B cell (primary cell): ENCODE measurements at regions not wholly inside any gene's neighbourhood (a gene's known extent, or its start where the extent isn't known, plus 50 kb on each side); places are given as distances from the start of the nearest gene placed in this dataset.
"Not testable (repeated sequence)": the region's sequence is repeated elsewhere in the genome, so short reads cannot be mapped to it uniquely, and the experiment has no call there.

ENCODE experiments used
- ATAC-seq: fragments of 200-7000 bp; cut with Tn5 transposase; one replicate; pipeline ENCODE4 v1.10.0; 2021; ENCODE audit warnings: low read depth, mild to moderate bottlenecking, moderate number of reproducible peaks, moderate library complexity
- CTCF ChIA-PET: fragments of 350-600 bp; sonication (Branson Sonifier 250); formaldehyde crosslinking; loops from one replicate; lab custom pipeline; 2021; ENCODE audit warnings: antibody characterized with exemption, inconsistent platforms; lab: Charles Lee
- POLR2A ChIA-PET: fragments of 350-600 bp; sonication (Branson Sonifier 250); formaldehyde crosslinking; loops from one replicate; lab custom pipeline; 2021; ENCODE audit warnings: antibody characterized with exemption; lab: Charles Lee
- DNase-seq: peaks from one replicate; pipeline ENCODE4 v3.0.0; 2013
- H2AFZ ChIP-seq: 2 replicates; pipeline ENCODE4 v1.6.1; 2012; ENCODE audit warnings: mild to moderate bottlenecking, low read depth, low read length; ENCODE audit not compliant: insufficient read depth, poor library complexity, severe bottlenecking
- H3K27ac ChIP-seq, 2 donors: 1 replicate in 1 of 2; 2 replicates in 1 of 2; pipeline ENCODE4 v1.5.1; 2012 to 2013; ENCODE audit warnings: low read length in 2 of 2, mild to moderate bottlenecking in 2 of 2, moderate library complexity in 1 of 2
- H3K27me3 ChIP-seq, 4 experiments: fragments of 200-600 bp in 1 of 4; sonication (generic) in 1 of 4; replicated peaks in 1 of 4; 1 replicate in 2 of 4; 2 replicates in 2 of 4; pipeline versions ENCODE4 v1.6.1 to v1.7.0; 2013 to 2016; ENCODE audit warnings: low read length in 3 of 4, mild to moderate bottlenecking in 2 of 4, mixed read lengths in 1 of 4, moderate library complexity in 1 of 4; ENCODE audit not compliant: insufficient read depth in 4 of 4, control insufficient read depth in 3 of 4; ENCODE audit errors: control extremely low read depth in 1 of 4
- H3K36me3 ChIP-seq, 2 experiments: replicated peaks in 1 of 2; 1 replicate in 1 of 2; 2 replicates in 1 of 2; pipeline versions ENCODE4 v1.6.1 to v1.7.1; 2013; ENCODE audit warnings: low read length in 1 of 2; ENCODE audit not compliant: insufficient read depth in 2 of 2, control insufficient read depth in 1 of 2; ENCODE audit errors: control extremely low read depth in 1 of 2, extremely low read depth in 1 of 2
- H3K4me1 ChIP-seq, 2 donors: fragments of 200-600 bp in 1 of 2; sonication (generic) in 1 of 2; 1 replicate in 1 of 2; 2 replicates in 1 of 2; pipeline versions ENCODE4 v1.5.1 to v1.6.1; 2013 to 2017; ENCODE audit warnings: low read length in 2 of 2; ENCODE audit not compliant: control insufficient read depth in 2 of 2, insufficient read depth in 2 of 2
- H3K4me2 ChIP-seq: replicated peaks from 2 replicates; pipeline ENCODE3; 2012; ENCODE audit warnings: mild to moderate bottlenecking, low read depth, low read length; ENCODE audit not compliant: poor library complexity, severe bottlenecking
- H3K4me3 ChIP-seq, 5 experiments: fragments of 200-600 bp in 1 of 5; sonication (generic) in 1 of 5; 1 replicate in 3 of 5; 2 replicates in 2 of 5; pipeline versions ENCODE4 v1.5.1 to v1.7.0; 2011 to 2016; ENCODE audit warnings: low read length in 4 of 5, mild to moderate bottlenecking in 4 of 5, low read depth in 2 of 5, control low read depth in 1 of 5, moderate library complexity in 1 of 5; ENCODE audit not compliant: insufficient read depth in 1 of 5; ENCODE audit errors: control extremely low read depth in 1 of 5, extremely low read depth in 1 of 5
- H3K79me2 ChIP-seq: fragments of 200-600 bp; sonication (generic); one replicate; pipeline ENCODE4 v1.6.0; 2016; ENCODE audit warnings: low read length; ENCODE audit not compliant: control insufficient read depth, insufficient read depth
- H3K9ac ChIP-seq: fragments of 200-600 bp; sonication (generic); 2 replicates; pipeline ENCODE4 v1.6.1; 2017; ENCODE audit warnings: mild to moderate bottlenecking, low read length, moderate library complexity
- H3K9me3 ChIP-seq, 3 donors: one replicate each; pipeline versions ENCODE4 v1.6.1 to v1.7.1; 2013; ENCODE audit warnings: low read length in 2 of 3; ENCODE audit not compliant: control insufficient read depth in 2 of 3, insufficient read depth in 1 of 3; ENCODE audit errors: control extremely low read depth in 1 of 3
- H4K20me1 ChIP-seq: 2 replicates; pipeline ENCODE4 v1.6.0; 2012; ENCODE audit warnings: mild to moderate bottlenecking, low read length; ENCODE audit not compliant: insufficient read depth, control insufficient read depth, poor library complexity, severe bottlenecking
- H3K27ac Mint-ChIP-seq: one replicate; pipeline ENCODE4 v1.8.0; 2021; ENCODE audit warnings: mixed read lengths
- H3K27me3 Mint-ChIP-seq: one replicate; pipeline ENCODE4 v1.8.0; 2021; ENCODE audit warnings: mixed read lengths
- H3K4me1 Mint-ChIP-seq: one replicate; pipeline ENCODE4 v1.8.0; 2021; ENCODE audit warnings: mixed read lengths
- H3K4me3 Mint-ChIP-seq: one replicate; pipeline ENCODE4 v1.8.0; 2021; ENCODE audit warnings: mixed read lengths
- H3K9me3 Mint-ChIP-seq: one replicate; pipeline ENCODE4 v1.8.0; 2022; ENCODE audit warnings: mixed read lengths; ENCODE audit not compliant: insufficient read depth
- CTCF ChIP-seq: fragments of 200-600 bp; IDR thresholded peaks from one replicate; pipeline ENCODE4 v1.8.0; 2022; ENCODE audit warnings: antibody characterized with exemption, mild to moderate bottlenecking
- WGBS: methylation state at CpG from one replicate; pipeline ENCODE4 v1.1.5; 2013; ENCODE audit warnings: missing lambda C conversion rate; ENCODE audit not compliant: insufficient coverage; 5-methylcytosine and 5-hydroxymethylcytosine counted together
- intact Hi-C: fragments of 100-400 bp; cut with micrococcal nuclease; formaldehyde crosslinking; loops from one replicate; pipeline ENCODE4 v1.10.0; 2022

GRCh38 chr20:29764922-29765610 lies 1492.4 kb upstream of the DEFB115 start:
- CTCF ChIA-PET, H3K9ac ChIP-seq, H3K4me2 ChIP-seq, POLR2A ChIA-PET, H3K27me3 ChIP-seq, H4K20me1 ChIP-seq, ATAC-seq, H3K27ac Mint-ChIP-seq, H2AFZ ChIP-seq, H3K4me1 ChIP-seq, H3K79me2 ChIP-seq, H3K4me1 Mint-ChIP-seq, H3K36me3 ChIP-seq, H3K27me3 Mint-ChIP-seq, H3K4me3 Mint-ChIP-seq, H3K4me3 ChIP-seq, DNase-seq, H3K27ac ChIP-seq, intact Hi-C loops, H3K9me3 Mint-ChIP-seq: not testable (repeated sequence)
- peak; percentile 18 for TF ChIP-seq CTCF
- H3K9me3 ChIP-seq: peaks cover 0 to 27% (median 0%) of the 10 kb centered on the region in 3 donors
- WGBS: 48% methylated on average over 19 of the region's 25 CpGs

DNA sequence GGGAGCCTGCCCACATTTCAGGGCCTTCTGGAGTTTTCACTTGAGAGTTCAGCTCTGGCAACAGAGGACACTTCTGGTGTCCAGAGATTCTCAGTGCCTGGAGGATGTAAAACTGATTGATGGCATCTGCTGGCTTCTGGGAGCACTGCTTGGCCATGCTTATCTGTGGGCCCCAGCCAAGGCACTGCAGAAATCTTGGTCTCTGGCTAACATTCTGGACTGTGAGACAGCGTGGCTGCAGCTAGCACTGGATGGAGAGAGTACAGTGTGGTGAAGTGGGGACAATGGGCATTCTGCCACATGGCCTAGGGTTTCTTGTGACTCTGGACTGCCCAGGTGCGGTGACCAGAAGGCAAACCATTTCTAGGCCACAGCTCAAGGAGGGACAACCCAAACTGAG lies 1479.4 kb upstream of the DEFB115 start:
- H3K4me3 Mint-ChIP-seq, H3K9ac ChIP-seq, H3K27ac Mint-ChIP-seq, H3K4me3 ChIP-seq, intact Hi-C loops, H3K27ac ChIP-seq, H3K4me2 ChIP-seq, H3K4me1 Mint-ChIP-seq, DNase-seq, POLR2A ChIA-PET, ATAC-seq, H4K20me1 ChIP-seq, H2AFZ ChIP-seq, H3K27me3 Mint-ChIP-seq, H3K9me3 ChIP-seq, H3K36me3 ChIP-seq, H3K27me3 ChIP-seq, H3K79me2 ChIP-seq, H3K9me3 Mint-ChIP-seq, H3K4me1 ChIP-seq, CTCF ChIA-PET: not testable (repeated sequence)
- WGBS: 57% methylated on average over 2 of the region's 2 CpGs

GRCh38 chr20:29781217-29781616 lies 1476.2 kb upstream of the DEFB115 start:
- intact Hi-C loops, H3K4me1 ChIP-seq, H3K79me2 ChIP-seq, H3K4me3 ChIP-seq, ATAC-seq, H2AFZ ChIP-seq, H3K4me3 Mint-ChIP-seq, H3K27ac Mint-ChIP-seq, H3K9ac ChIP-seq, H3K27ac ChIP-seq, H4K20me1 ChIP-seq, H3K36me3 ChIP-seq, H3K9me3 ChIP-seq, CTCF ChIA-PET, POLR2A ChIA-PET, H3K4me2 ChIP-seq, H3K4me1 Mint-ChIP-seq, H3K27me3 Mint-ChIP-seq, H3K27me3 ChIP-seq, DNase-seq, H3K9me3 Mint-ChIP-seq: not testable (repeated sequence)
- 77% methylated on average over 6 of the region's 7 CpGs for WGBS
